K562 (cell line): ENCODE measurements at regions not wholly inside any gene's neighbourhood (a gene's known extent, or its start where the extent isn't known, plus 50 kb on each side); places are given as distances from the start of the nearest gene placed in this dataset.

Experiments
- ATAC-seq: fragments of 200-7000 bp; cut with Tn5 transposase; 3 replicates; pipeline ENCODE4 v1.9.1; 2020; ENCODE audit warnings: moderate library complexity
- BruUV-seq: library from RNA; stranded (reverse); fragments of 400-500 nt; replicated peaks from 2 replicates; lab custom pipeline; 2021; lab: Mats Ljungman, UMichigan
- CTCF ChIA-PET: fragments of 300-600 bp; formaldehyde crosslinking; extraction: SDS; loops from one replicate; lab custom pipeline; 2021; ENCODE audit warnings: low intra/inter-chr PET ratio; lab: Yijun Ruan, JAX
- POLR2A ChIA-PET: fragments of 300-600, 350-650 bp; sonication (Branson Sonifier 250); formaldehyde crosslinking; extraction: SDS; loops from one replicate; lab custom pipeline; 2021; ENCODE audit warnings: antibody characterized with exemption, inconsistent platforms; lab: Yijun Ruan, JAX
- DNase-seq, 4 experiments: peaks; one replicate each; pipeline versions ENCODE4 v3.0.0 to v3.0.0-alpha.2; 2011 to 2018; ENCODE audit warnings: low spot score in 3 of 4, mixed read lengths in 3 of 4; ENCODE audit errors: extremely low read depth in 1 of 4
- FAIRE-seq: peaks from 2 replicates; lab custom pipeline; 2011; peaks lifted over from hg19 to GRCh38; lab: Jason Lieb, UNC
- H2AFZ ChIP-seq: 2 replicates; pipeline ENCODE4 v1.6.0; 2011; ENCODE audit warnings: low read depth, low read length, control low read depth, inconsistent platforms
- H3K27ac ChIP-seq: fragments of 200-600 bp; 3 replicates; pipeline ENCODE4 v1.8.0; 2011; ENCODE audit warnings: low read depth, mild to moderate bottlenecking, control low read depth, inconsistent platforms, low read length, moderate library complexity, mixed read lengths; ENCODE audit errors: extremely low read depth
- H3K27me3 ChIP-seq, 2 experiments: fragments of 300-600 bp in 1 of 2; 2 replicates in 1 of 2; 3 replicates in 1 of 2; pipeline versions ENCODE4 v1.6.0 to v1.8.0; 2011; ENCODE audit warnings: inconsistent platforms in 2 of 2, low read length in 2 of 2, mild to moderate bottlenecking in 1 of 2, mixed read lengths in 1 of 2, moderate library complexity in 1 of 2; ENCODE audit not compliant: control insufficient read depth in 2 of 2, insufficient read depth in 2 of 2
- H3K36me3 ChIP-seq: fragments of 300-600 bp; 3 replicates; pipeline ENCODE4 v1.8.0; 2011; ENCODE audit warnings: mild to moderate bottlenecking, low read length, inconsistent platforms; ENCODE audit not compliant: control insufficient read depth, insufficient read depth
- H3K4me1 ChIP-seq, 2 experiments: fragments of 200-600 bp in 1 of 2; replicated peaks in 1 of 2; 2 replicates in 1 of 2; 3 replicates in 1 of 2; pipeline versions ENCODE4 v1.5.1 to v1.8.0; 2011; ENCODE audit warnings: inconsistent platforms in 2 of 2, low read length in 2 of 2, mild to moderate bottlenecking in 1 of 2, mixed read lengths in 1 of 2, moderate library complexity in 1 of 2; ENCODE audit not compliant: control insufficient read depth in 2 of 2, insufficient read depth in 2 of 2
- H3K4me2 ChIP-seq: 2 replicates; pipeline ENCODE4 v1.6.1; 2011; ENCODE audit warnings: low read length, control low read depth, inconsistent platforms, mixed read lengths; ENCODE audit not compliant: insufficient read depth
- H3K4me3 ChIP-seq: fragments of 200-600 bp; sonication (generic), shearing (Covaris generic); 2 replicates; pipeline ENCODE4 v1.5.1; 2016; ENCODE audit warnings: control low read depth, inconsistent platforms
- H3K79me2 ChIP-seq: fragments of 200-600 bp; 3 replicates; pipeline ENCODE4 v1.8.0; 2011; ENCODE audit warnings: low read length, inconsistent platforms; ENCODE audit not compliant: control insufficient read depth, insufficient read depth
- H3K9ac ChIP-seq, 2 experiments: 2 replicates each; pipeline versions ENCODE4 v1.6.0 to v1.6.1; 2011; ENCODE audit warnings: low read depth in 2 of 2, low read length in 2 of 2, control low read depth in 1 of 2, inconsistent platforms in 1 of 2, mild to moderate bottlenecking in 1 of 2, mixed read lengths in 1 of 2; ENCODE audit not compliant: insufficient read depth in 1 of 2
- H3K9me1 ChIP-seq: one replicate; pipeline ENCODE4 v1.6.0; 2011; ENCODE audit warnings: inconsistent platforms, mild to moderate bottlenecking, low read length, moderate library complexity; ENCODE audit not compliant: control insufficient read depth, insufficient read depth
- H3K9me3 ChIP-seq: replicated peaks from 2 replicates; pipeline ENCODE4 v1.5.1; 2011; ENCODE audit warnings: low read depth, low read length, inconsistent platforms; ENCODE audit not compliant: control insufficient read depth, insufficient read depth
- H4K20me1 ChIP-seq: replicated peaks from 2 replicates; pipeline ENCODE4 v1.6.1; 2011; ENCODE audit warnings: low read length, inconsistent platforms, mixed read lengths; ENCODE audit not compliant: control insufficient read depth, insufficient read depth
- ARID2 ChIP-seq: fragments of 450-650 bp; IDR thresholded peaks from 2 replicates; pipeline ENCODE4 v1.6.1; 2017; ENCODE audit warnings: antibody characterized with exemption, mild to moderate bottlenecking
- CBFA2T2 ChIP-seq: fragments of 450-650 bp; conservative IDR thresholded peaks from 2 replicates; pipeline ENCODE4 v1.6.1; 2017; ENCODE audit warnings: mild to moderate bottlenecking
- DACH1 ChIP-seq: fragments of 450-650 bp; IDR thresholded peaks from 2 replicates; pipeline ENCODE4 v1.6.1; 2018; ENCODE audit not compliant: partially characterized antibody
- MEIS2 ChIP-seq: fragments of 450-650 bp; IDR thresholded peaks from 2 replicates; pipeline ENCODE4 v1.6.1; 2014; ENCODE audit warnings: mild to moderate bottlenecking; ENCODE audit not compliant: partially characterized antibody
- NR2F6 ChIP-seq: fragments of 450-650 bp; formaldehyde crosslinking; IDR thresholded peaks from 2 replicates; pipeline ENCODE4 v1.4.0; 2020; ENCODE audit warnings: mild to moderate bottlenecking
- POLR2A ChIP-seq: fragments of 450-650 bp; conservative IDR thresholded peaks from 2 replicates; pipeline ENCODE4 v1.6.1; 2016
- ZNF766 ChIP-seq: fragments of 200-800 bp; sonication (Bioruptor generic); conservative IDR thresholded peaks from 2 replicates; pipeline ENCODE4 v1.6.1; 2016; ENCODE audit warnings: missing genetic modification characterization, missing compliant biosample characterization
- WGBS: fragments of 100-300 bp; shearing (Covaris generic); methylation state at CpG from one replicate; pipeline ENCODE4 v1.1.6; 2016; ENCODE audit warnings: low coverage, mixed read lengths; ENCODE audit not compliant: insufficient coverage; ENCODE audit errors: missing lambda C conversion rate; 5-methylcytosine and 5-hydroxymethylcytosine counted together
- in situ Hi-C: fragments of 300-500 bp; cut with MboI; formaldehyde crosslinking; loops from 4 replicates; pipeline ENCODE4 v1.15.0; 2018; ENCODE audit warnings: inconsistent platforms, mixed read lengths
- intact Hi-C: fragments of 100-400 bp; cut with micrococcal nuclease; formaldehyde crosslinking; loops from 2 replicates; pipeline ENCODE4 v1.14.2; 2022
- TF ChIP-seq, protein P1 (sequence below), 2 experiments: fragments of 200-800 bp in 1 of 2; sonication (Bioruptor generic) in 1 of 2; sonication (generic) in 1 of 2; formaldehyde crosslinking in 1 of 2; IDR thresholded peaks in 1 of 2; conservative IDR thresholded peaks in 1 of 2; 2 replicates each; pipeline versions ENCODE4 v1.5.0 to v1.6.1; 2016 to 2020; ENCODE audit warnings: missing compliant biosample characterization in 1 of 2, missing genetic modification characterization in 1 of 2, missing genetic modification reagents in 1 of 2

DNA sequence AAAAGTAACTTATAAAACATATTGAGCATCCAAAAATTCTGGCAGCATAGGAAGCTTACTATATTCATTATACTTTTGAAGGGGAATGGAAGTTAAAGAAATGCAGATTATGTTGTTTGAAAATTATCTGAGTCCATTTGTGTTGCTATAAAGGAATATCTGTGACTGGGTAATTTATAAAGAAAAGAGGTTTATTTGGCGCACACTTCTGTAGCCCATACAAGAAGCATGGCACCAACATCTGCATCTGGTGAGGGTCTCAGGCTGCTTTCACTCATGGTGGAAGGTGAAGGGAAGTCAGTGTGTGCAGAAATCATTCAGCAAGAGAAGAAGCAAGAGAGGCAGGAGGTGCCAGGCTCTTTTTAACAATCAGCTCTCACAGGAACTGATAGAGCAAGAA, 55.5 kb upstream of the BACH1 start:
- no peak for DNase-seq

DNA sequence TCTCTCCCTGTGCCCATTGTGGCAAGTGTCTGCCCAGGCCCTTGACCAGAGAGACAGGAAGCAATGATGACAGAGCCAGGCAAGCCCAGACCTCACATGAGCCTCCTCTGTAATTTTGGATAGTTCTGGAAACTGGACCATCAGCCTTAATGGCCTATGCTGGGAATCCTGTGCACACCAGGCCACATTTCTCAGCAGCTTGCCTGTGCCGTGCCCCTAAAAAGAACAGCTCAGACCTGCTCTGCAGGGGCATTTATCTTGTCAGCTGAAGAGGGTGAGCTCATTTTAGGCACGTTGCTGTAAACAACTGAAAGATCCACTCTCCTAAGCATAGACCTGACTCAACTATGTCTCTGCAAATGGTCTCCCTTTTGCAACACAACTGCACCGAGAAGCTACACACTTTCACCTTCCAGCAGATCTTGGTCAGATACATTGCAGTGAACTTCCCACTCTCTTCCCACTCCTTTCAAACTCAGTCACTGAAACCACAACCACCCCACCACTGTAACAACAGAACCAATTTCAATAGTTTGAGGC, 53.5 kb upstream of the BACH1 start:
- FAIRE-seq: no peak
- no peaks in the 10 kb centered on the region for H3K9me1 ChIP-seq
- in situ Hi-C loops: no loop called here
- H3K4me2 ChIP-seq: no peak overlapping the region
- intact Hi-C loops: no loop called here
- 2% methylated on average over 3 of the region's 3 CpGs for WGBS
- H3K9me3 ChIP-seq: no peaks in the 10 kb centered on the region
- no TSS peak for BruUV-seq
- no peaks in the 10 kb centered on the region for H3K36me3 ChIP-seq
- POLR2A ChIA-PET: interaction anchor here (1.0 to 1.2 kb wide), 3 partner anchors 10 to 103 kb away, joined by 3 to 5 read pairs (median 3); no protein-coding TSS in a partner anchor
- DNase-seq: no peak
- no peaks in the 10 kb centered on the region for H4K20me1 ChIP-seq
- H3K4me3 ChIP-seq: no peak overlapping the region
- no peaks in the 10 kb centered on the region for H3K79me2 ChIP-seq
- CTCF ChIA-PET: no interaction called here
- ATAC-seq: peak; percentile 36; the same call in 1 of the 3 replicates
- H3K27me3 ChIP-seq: no peaks in the 10 kb centered on the region
- H3K4me1 ChIP-seq: no peaks in the 10 kb centered on the region
- no peak overlapping the region for H2AFZ ChIP-seq
- TF ChIP-seq MEIS2: peak; percentile 27
- no peak for TF ChIP-seq ARID2
- TF ChIP-seq, protein P1, sequence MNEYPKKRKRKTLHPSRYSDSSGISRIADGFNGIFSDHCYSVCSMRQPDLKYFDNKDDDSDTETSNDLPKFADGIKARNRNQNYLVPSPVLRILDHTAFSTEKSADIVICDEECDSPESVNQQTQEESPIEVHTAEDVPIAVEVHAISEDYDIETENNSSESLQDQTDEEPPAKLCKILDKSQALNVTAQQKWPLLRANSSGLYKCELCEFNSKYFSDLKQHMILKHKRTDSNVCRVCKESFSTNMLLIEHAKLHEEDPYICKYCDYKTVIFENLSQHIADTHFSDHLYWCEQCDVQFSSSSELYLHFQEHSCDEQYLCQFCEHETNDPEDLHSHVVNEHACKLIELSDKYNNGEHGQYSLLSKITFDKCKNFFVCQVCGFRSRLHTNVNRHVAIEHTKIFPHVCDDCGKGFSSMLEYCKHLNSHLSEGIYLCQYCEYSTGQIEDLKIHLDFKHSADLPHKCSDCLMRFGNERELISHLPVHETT (CRISPR knock-in tag; conservative IDR thresholded peaks at IDR 0.05 in 1 of 2, IDR thresholded peaks at IDR 0.05 in 1 of 2): no peak
- H3K9ac ChIP-seq: no peak overlapping the region
- no peak overlapping the region for H3K27ac ChIP-seq

More for the DNA sequence above, 55.5 kb upstream of the BACH1 start:
- Histone ChIP-seq H3K36me3 (no peaks in the 10 kb centered on the region), H3K9ac (no peak overlapping the region), H4K20me1 (no peaks in the 10 kb centered on the region), H3K4me3 (no peak overlapping the region), H3K27ac (no peak overlapping the region), H3K79me2 (no peaks in the 10 kb centered on the region), H3K9me1 (no peaks in the 10 kb centered on the region), H3K4me1 (no peaks in the 10 kb centered on the region), H3K9me3 (no peaks in the 10 kb centered on the region), H3K4me2 (no peak overlapping the region), H3K27me3 (no peaks in the 10 kb centered on the region), H2AFZ (no peak overlapping the region)
- ATAC-seq (no peak), FAIRE-seq (no peak)
- no TSS peak for BruUV-seq
- intact Hi-C loops: no loop called here
- ChIA-PET POLR2A (no interaction called here), CTCF (no interaction called here)
- TF ChIP-seq ZNF766 (CRISPR knock-in tag): peak; percentile 95
- TF ChIP-seq DACH1: no peak
- no peak for TF ChIP-seq POLR2A
- no peak for TF ChIP-seq NR2F6 (CRISPR knock-in tag)
- TF ChIP-seq CBFA2T2: no peak
- WGBS: 32% methylated on average over 1 of the region's 1 CpG
- in situ Hi-C loops: no loop called here
